ENCODE measurements at regions not wholly inside any gene's neighbourhood (a gene's known extent, or its start where the extent isn't known, plus 50 kb on each side); places are given as distances from the start of the nearest gene placed in this dataset.

DNA sequence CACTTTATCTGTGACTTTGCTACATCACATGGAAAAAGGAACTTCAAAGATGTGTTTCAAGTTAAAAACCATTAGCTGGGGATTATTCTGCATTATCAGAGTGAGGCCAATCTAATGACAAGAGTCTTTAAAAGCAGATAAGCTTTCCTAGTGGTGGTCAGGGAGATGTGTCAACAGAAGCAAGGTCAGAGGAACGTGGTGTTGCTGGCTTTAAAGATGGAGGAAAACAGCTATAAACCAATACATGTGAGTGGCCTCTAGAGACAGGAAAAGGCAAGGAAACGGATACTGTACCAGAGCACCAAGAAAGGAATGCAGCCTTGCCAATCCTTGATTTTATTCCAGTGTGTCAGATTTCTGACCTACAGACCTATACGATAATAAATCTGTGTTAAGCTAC, 204.2 kb downstream of the TAF11L14 start:
- no peak overlapping the region for H3K4me2 ChIP-seq (ENCODE audit: insufficient read depth in 1 of 2, low read depth in 2 of 2, low read length in 2 of 2)
- no peak overlapping the region for H3K14ac ChIP-seq (ENCODE audit: insufficient read length)
- POLR2A ChIA-PET (ENCODE audit: partially characterized antibody), result no interaction called here
- H3K4me1 ChIP-seq (replicated peaks in 1 of 4; ENCODE audit: control insufficient read depth in 3 of 4, insufficient read depth in 4 of 4, low read length in 3 of 4), result no peaks in the 10 kb centered on the region
- FAIRE-seq (no peak), DNase-seq (ENCODE audit: low read depth in 1 of 2, low spot score in 2 of 2) (no peak)
- H4K20me1 ChIP-seq (replicated peaks in 1 of 2; ENCODE audit: control insufficient read depth in 1 of 2, insufficient read depth in 2 of 2, low read length in 2 of 2), result no peaks in the 10 kb centered on the region
- WGBS, 2 experiments (ENCODE audit: extremely low coverage in 1 of 2, insufficient coverage in 1 of 2, insufficient read length in 1 of 2, insufficient replicate concordance in 2 of 2, low coverage in 1 of 2, low lambda C conversion rate in 2 of 2, missing lambda C conversion rate in 1 of 2), result 90% methylated on average over 3 of the region's 3 CpGs; no CpG with 5 or more reads in 1 of the 2 experiments
- H3K27ac ChIP-seq (ENCODE audit: low read depth, low read length), result no peak overlapping the region
- CTCF ChIA-PET (ENCODE audit: partially characterized antibody), result no interaction called here
- H2BK15ac ChIP-seq (ENCODE audit: low read length), result no peak overlapping the region
- no peaks in the 10 kb centered on the region for H3K27me3 ChIP-seq (replicated peaks in 1 of 4; ENCODE audit: control insufficient read depth in 3 of 4, extremely low read depth in 1 of 4, insufficient read depth in 3 of 4, low read length in 3 of 4)
- no peak overlapping the region for H2BK5ac ChIP-seq (ENCODE audit: low read depth, low read length)
- no peak overlapping the region for H3K4me3 ChIP-seq (ENCODE audit: extremely low read depth in 1 of 4, insufficient read depth in 2 of 4, low read depth in 3 of 4, low read length in 4 of 4)
- H3K36me3 ChIP-seq (ENCODE audit: control insufficient read depth in 2 of 4, insufficient read depth in 4 of 4, low read length in 3 of 4), result no peaks in the 10 kb centered on the region
- H3K9ac ChIP-seq (replicated peaks in 1 of 4; ENCODE audit: extremely low read depth in 1 of 4, low read depth in 3 of 4, low read length in 3 of 4), result no peak overlapping the region
- no peak overlapping the region for H4K5ac ChIP-seq (ENCODE audit: insufficient read length, low read depth, low read length)
- no peak overlapping the region for H3K56ac ChIP-seq (replicated peaks; ENCODE audit: insufficient read length, low read depth, low read length)
- H2BK12ac ChIP-seq (ENCODE audit: low read depth, low read length), result no peak overlapping the region
- H4K8ac ChIP-seq (ENCODE audit: extremely low read depth, insufficient read depth, low read length), result no peak overlapping the region
- H4K91ac ChIP-seq (replicated peaks; ENCODE audit: insufficient read length, low read length), result no peak overlapping the region
- H3K23me2 ChIP-seq (ENCODE audit: low read depth, low read length), result no peaks in the 10 kb centered on the region
- H3K79me1 ChIP-seq (ENCODE audit: low read depth, low read length), result no peaks in the 10 kb centered on the region
- H3K9me3 ChIP-seq (ENCODE audit: insufficient read depth in 2 of 2, low read depth in 1 of 2, low read length in 1 of 2), result peaks cover 0 to 3% of the 10 kb centered on the region in 2 experiments; a peak in 1 of 4 replicates
- H2BK120ac ChIP-seq (replicated peaks; ENCODE audit: low read depth, low read length), result no peak overlapping the region
- H3K4ac ChIP-seq (replicated peaks; ENCODE audit: insufficient read length, low read depth, low read length), result no peak overlapping the region
- no peak overlapping the region for H2AK5ac ChIP-seq (ENCODE audit: low read depth, low read length)
- H3K18ac ChIP-seq (ENCODE audit: extremely low read depth, low read length), result no peak overlapping the region
- no peak overlapping the region for H2BK20ac ChIP-seq (ENCODE audit: low read length)
- no peak overlapping the region for H3K23ac ChIP-seq (ENCODE audit: insufficient read length)
- H3K79me2 ChIP-seq (ENCODE audit: control insufficient read depth in 1 of 2, insufficient read depth in 2 of 2, low read length in 2 of 2), result no peaks in the 10 kb centered on the region
- peak overlapping the region; percentile 58; the same call in 1 of the 2 replicates for H2AFZ ChIP-seq (ENCODE audit: low read length)
- TF ChIP-seq MAFK (IDR thresholded peaks at IDR 0.05; ENCODE audit: low read depth, low read length) (no peak), CHD1 (IDR thresholded peaks at IDR 0.05; ENCODE audit: low read depth, low read length) (no peak), TCF12 (IDR thresholded peaks at IDR 0.05; ENCODE audit: low read depth, low read length) (no peak), TAF7 (optimal IDR thresholded peaks at IDR 0.05; ENCODE audit: borderline replicate concordance, low read depth, low read length) (no peak), FOSL1 (IDR thresholded peaks at IDR 0.05; ENCODE audit: insufficient read depth, low read depth, low read length) (no peak), ASH2L (IDR thresholded peaks at IDR 0.05; ENCODE audit: low read length) (no peak), SP4 (IDR thresholded peaks at IDR 0.05; ENCODE audit: low read length) (no peak), CREB1 (IDR thresholded peaks at IDR 0.05) (no peak), EZH2 (IDR thresholded peaks at IDR 0.05; ENCODE audit: low read depth, low read length, severe bottlenecking) (no peak), ZNF274 (IDR thresholded peaks at IDR 0.05; ENCODE audit: borderline replicate concordance, extremely low read depth, low read length) (no peak), YY1 (IDR thresholded peaks at IDR 0.05; ENCODE audit: low read depth, low read length) (peak; percentile 28; the same call in 1 of the 2 replicates), SRF (IDR thresholded peaks at IDR 0.05; ENCODE audit: low read depth, low read length) (no peak), SP1 (IDR thresholded peaks at IDR 0.05; ENCODE audit: low read depth, low read length) (no peak), POLR2AphosphoS5 (IDR thresholded peaks at IDR 0.05; ENCODE audit: low read depth, low read length) (no peak), GTF2F1 (IDR thresholded peaks at IDR 0.05; ENCODE audit: borderline replicate concordance, low read depth, low read length) (no peak), KDM5A (IDR thresholded peaks at IDR 0.05; ENCODE audit: low read length) (no peak), CBX5 (IDR thresholded peaks at IDR 0.05; ENCODE audit: low read depth, low read length) (no peak), PHF8 (conservative IDR thresholded peaks at IDR 0.05; ENCODE audit: low read depth, low read length) (no peak)

Measured in H1 (cell line).